Sigmoid colon (tissue), 4 donors: ENCODE measurements at regions not wholly inside any gene's neighbourhood (a gene's known extent, or its start where the extent isn't known, plus 50 kb on each side); places are given as distances from the start of the nearest gene placed in this dataset.

Experiments
- POLR2A ChIP-seq, 2 donors: fragments of 450-650 bp; IDR thresholded peaks; one replicate each; pipeline ENCODE4 v1.6.1; 2016; ENCODE audit warnings: antibody characterized with exemption in 2 of 2, mild to moderate bottlenecking in 2 of 2, moderate library complexity in 2 of 2
- POLR2AphosphoS5 ChIP-seq, 4 donors: sonication (generic); formaldehyde crosslinking; IDR thresholded peaks; one replicate each; pipeline ENCODE4 v1.6.1; 2017; ENCODE audit warnings: antibody characterized with exemption in 4 of 4

DNA sequence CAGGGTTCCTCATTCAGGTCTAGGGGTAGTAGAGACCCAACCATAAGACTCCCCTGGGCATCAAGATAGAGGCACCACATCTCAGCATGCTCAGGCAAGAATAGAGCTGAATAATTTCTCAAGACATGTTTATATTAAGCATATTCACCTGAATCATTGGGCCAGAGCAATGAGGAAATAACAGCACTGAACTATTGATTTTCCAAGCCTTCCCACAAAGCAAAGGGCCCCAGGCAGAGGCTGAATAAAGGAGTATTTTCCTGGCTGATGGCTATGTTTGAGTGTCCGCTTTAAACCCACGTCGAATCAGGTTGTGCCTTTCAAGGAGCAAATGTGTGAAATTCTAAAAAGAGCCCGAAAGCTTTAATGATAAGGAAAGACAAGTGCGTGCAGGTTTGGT lies 129.2 kb downstream of the HSD17B3 start:
- TF ChIP-seq POLR2A (IDR thresholded peaks at IDR 0.05) (no peak), POLR2AphosphoS5 (IDR thresholded peaks at IDR 0.05) (no peak)
